ENCODE measurements at regions not wholly inside any gene's neighbourhood (a gene's known extent, or its start where the extent isn't known, plus 50 kb on each side); places are given as distances from the start of the nearest gene placed in this dataset.

- TF ChIP-seq CTCF (conservative IDR thresholded peaks at IDR 0.05; ENCODE audit: low read depth, low read length), result no peak
- no peak for TF ChIP-seq EZH2 (IDR thresholded peaks at IDR 0.05; ENCODE audit: borderline replicate concordance, low read depth, low read length, poor library complexity, severe bottlenecking)
Measured at GRCh38 chr6:90917376-90917775, 330.5 kb upstream of the MAP3K7 start.

Data from A673 (cell line).